ENCODE measurements at regions not wholly inside any gene's neighbourhood (a gene's known extent, or its start where the extent isn't known, plus 50 kb on each side); places are given as distances from the start of the nearest gene placed in this dataset.

DNA sequence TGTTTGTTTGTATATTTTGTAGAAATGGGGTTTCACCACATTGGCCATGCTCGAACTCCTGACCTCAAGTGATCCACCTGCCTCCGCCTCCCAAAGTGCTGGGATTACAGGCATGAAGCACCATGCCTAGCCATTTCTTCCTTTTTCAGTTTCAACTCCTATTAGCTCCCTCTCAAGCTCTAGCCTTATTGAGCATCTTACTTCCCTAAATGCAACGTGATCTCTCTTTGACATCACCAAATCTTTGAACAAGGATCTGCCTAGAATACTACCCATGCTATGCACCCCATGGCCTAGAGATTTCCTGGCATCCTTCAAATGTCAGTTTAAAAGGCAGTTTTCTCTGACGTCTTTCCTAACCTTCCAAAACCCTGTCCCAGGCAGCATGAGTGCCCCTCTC is 91.1 kb upstream of the NR5A2 start:
- Histone ChIP-seq H4K20me1 (ENCODE audit: insufficient read depth, low read length) (no peaks in the 10 kb centered on the region), H3K27me3 (ENCODE audit: low read depth, low read length) (peaks cover 39% of the 10 kb centered on the region), H3K4me1 (ENCODE audit: low read length) (peaks cover 9% of the 10 kb centered on the region), H3K4me2 (ENCODE audit: low read length) (no peak overlapping the region), H3K9ac (ENCODE audit: low read length) (no peak overlapping the region), H2AFZ (ENCODE audit: low read depth, low read length) (no peak overlapping the region), H3K9me3 (ENCODE audit: insufficient read depth, low read length) (no peaks in the 10 kb centered on the region), H3K4me3 (ENCODE audit: low read length) (no peak overlapping the region), H3K27ac (ENCODE audit: low read length) (no peak overlapping the region), H3K79me2 (ENCODE audit: low read length) (no peaks in the 10 kb centered on the region), H3K36me3 (replicated peaks; ENCODE audit: low read depth, low read length) (no peaks in the 10 kb centered on the region)
- TF ChIP-seq CTCF (IDR thresholded peaks at IDR 0.05; ENCODE audit: low read depth, low read length) = no peak

DNA sequence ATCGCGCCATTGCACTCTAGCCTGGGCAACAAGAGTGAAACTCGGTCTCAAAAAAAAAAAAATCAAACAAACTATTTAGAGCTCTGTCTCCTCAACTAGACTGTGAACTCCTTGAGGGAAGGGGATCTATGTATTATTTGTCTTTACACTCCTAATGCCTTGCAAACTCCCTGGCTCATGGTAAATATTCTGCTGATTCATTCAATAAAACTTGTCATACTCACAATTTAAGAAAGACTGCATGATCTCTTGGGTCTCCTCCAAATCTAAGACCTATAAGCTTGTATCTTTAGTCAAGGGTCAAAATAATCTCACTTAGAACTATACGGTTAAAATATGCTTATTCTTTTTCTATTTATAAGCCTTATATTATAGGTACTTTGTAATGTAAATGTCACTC is 90.3 kb upstream of the NR5A2 start:
- Histone ChIP-seq H2AFZ (ENCODE audit: low read depth, low read length) (no peak overlapping the region), H3K36me3 (replicated peaks; ENCODE audit: low read depth, low read length) (no peaks in the 10 kb centered on the region), H3K4me3 (ENCODE audit: low read length) (no peak overlapping the region), H3K9ac (ENCODE audit: low read length) (no peak overlapping the region), H4K20me1 (ENCODE audit: insufficient read depth, low read length) (no peaks in the 10 kb centered on the region), H3K9me3 (ENCODE audit: insufficient read depth, low read length) (no peaks in the 10 kb centered on the region), H3K4me2 (ENCODE audit: low read length) (no peak overlapping the region), H3K27ac (ENCODE audit: low read length) (no peak overlapping the region), H3K27me3 (ENCODE audit: low read depth, low read length) (peaks cover 39% of the 10 kb centered on the region), H3K79me2 (ENCODE audit: low read length) (no peaks in the 10 kb centered on the region), H3K4me1 (ENCODE audit: low read length) (peaks cover 11% of the 10 kb centered on the region)
- TF ChIP-seq CTCF (IDR thresholded peaks at IDR 0.05; ENCODE audit: low read depth, low read length) = no peak
- no peak for TF ChIP-seq EZH2phosphoT487 (IDR thresholded peaks at IDR 0.05; ENCODE audit: low read depth)

GRCh38 chr1:199937661-199938060 is 89.8 kb upstream of the NR5A2 start:
- Histone ChIP-seq H4K20me1 (ENCODE audit: insufficient read depth, low read length) (no peaks in the 10 kb centered on the region), H2AFZ (ENCODE audit: low read depth, low read length) (no peak overlapping the region), H3K4me3 (ENCODE audit: low read length) (no peak overlapping the region), H3K4me1 (ENCODE audit: low read length) (peaks cover 13% of the 10 kb centered on the region), H3K27ac (ENCODE audit: low read length) (no peak overlapping the region), H3K36me3 (replicated peaks; ENCODE audit: low read depth, low read length) (no peaks in the 10 kb centered on the region), H3K79me2 (ENCODE audit: low read length) (no peaks in the 10 kb centered on the region), H3K9me3 (ENCODE audit: insufficient read depth, low read length) (no peaks in the 10 kb centered on the region), H3K4me2 (ENCODE audit: low read length) (no peak overlapping the region), H3K9ac (ENCODE audit: low read length) (no peak overlapping the region), H3K27me3 (ENCODE audit: low read depth, low read length) (peaks cover 39% of the 10 kb centered on the region)
- TF ChIP-seq CTCF (IDR thresholded peaks at IDR 0.05; ENCODE audit: low read depth, low read length) (no peak), EZH2phosphoT487 (IDR thresholded peaks at IDR 0.05; ENCODE audit: low read depth) (no peak)

DNA sequence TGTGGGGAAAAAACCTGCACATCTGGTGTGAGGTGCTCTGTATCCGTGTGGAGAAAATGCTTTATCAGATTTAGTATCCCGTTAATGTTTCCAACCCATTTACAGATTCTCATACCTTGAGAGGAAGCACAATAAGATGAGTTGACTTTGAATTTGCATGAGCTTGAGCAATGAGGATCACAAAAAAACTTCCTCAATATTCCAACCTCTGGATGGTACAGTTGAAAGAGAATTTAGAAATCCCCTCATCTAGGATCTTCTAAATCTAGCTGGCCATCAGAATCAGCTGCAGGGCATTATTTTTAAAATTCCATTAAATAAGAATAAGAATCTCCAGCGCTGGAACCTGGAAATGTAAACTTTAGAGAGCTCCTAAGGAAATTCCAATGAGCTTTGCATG is 82.5 kb upstream of the NR5A2 start:
- H3K79me2 ChIP-seq (ENCODE audit: low read length) = no peaks in the 10 kb centered on the region
- H3K27me3 ChIP-seq (ENCODE audit: low read depth, low read length) = peaks cover 55% of the 10 kb centered on the region
- no peaks in the 10 kb centered on the region for H4K20me1 ChIP-seq (ENCODE audit: insufficient read depth, low read length)
- no peaks in the 10 kb centered on the region for H3K36me3 ChIP-seq (replicated peaks; ENCODE audit: low read depth, low read length)
- H3K4me2 ChIP-seq (ENCODE audit: low read length) = no peak overlapping the region
- no peak overlapping the region for H3K4me3 ChIP-seq (ENCODE audit: low read length)
- H3K9ac ChIP-seq (ENCODE audit: low read length) = no peak overlapping the region
- no peak for TF ChIP-seq EZH2phosphoT487 (IDR thresholded peaks at IDR 0.05; ENCODE audit: low read depth)
- no peaks in the 10 kb centered on the region for H3K9me3 ChIP-seq (ENCODE audit: insufficient read depth, low read length)
- H3K4me1 ChIP-seq (ENCODE audit: low read length) = peaks cover 14% of the 10 kb centered on the region
- no peak overlapping the region for H3K27ac ChIP-seq (ENCODE audit: low read length)
- H2AFZ ChIP-seq (ENCODE audit: low read depth, low read length) = no peak overlapping the region

- H3K27ac ChIP-seq (ENCODE audit: low read length) = no peak overlapping the region
- H3K9ac ChIP-seq (ENCODE audit: low read length) = no peak overlapping the region
- H3K79me2 ChIP-seq (ENCODE audit: low read length) = no peaks in the 10 kb centered on the region
- H3K4me3 ChIP-seq (ENCODE audit: low read length) = no peak overlapping the region
- H3K4me2 ChIP-seq (ENCODE audit: low read length) = no peak overlapping the region
- H4K20me1 ChIP-seq (ENCODE audit: insufficient read depth, low read length) = no peaks in the 10 kb centered on the region
- H3K27me3 ChIP-seq (ENCODE audit: low read depth, low read length) = peaks cover 52% of the 10 kb centered on the region
- no peaks in the 10 kb centered on the region for H3K36me3 ChIP-seq (replicated peaks; ENCODE audit: low read depth, low read length)
- TF ChIP-seq EZH2phosphoT487 (IDR thresholded peaks at IDR 0.05; ENCODE audit: low read depth) (no peak), CTCF (IDR thresholded peaks at IDR 0.05; ENCODE audit: low read depth, low read length) (no peak)
- H3K4me1 ChIP-seq (ENCODE audit: low read length) = peaks cover 14% of the 10 kb centered on the region
- no peak overlapping the region for H2AFZ ChIP-seq (ENCODE audit: low read depth, low read length)
- no peaks in the 10 kb centered on the region for H3K9me3 ChIP-seq (ENCODE audit: insufficient read depth, low read length)
Observed at GRCh38 chr1:199945591-199945990, 81.9 kb upstream of the NR5A2 start.

Measured in OCI-LY3 (cell line).